IPS-18a (cell line): ENCODE measurements at regions not wholly inside any gene's neighbourhood (a gene's known extent, or its start where the extent isn't known, plus 50 kb on each side); places are given as distances from the start of the nearest gene placed in this dataset.
"Not testable (repeated sequence)": the region's sequence is repeated elsewhere in the genome, so short reads cannot be mapped to it uniquely, and the experiment has no call there.

Source experiments
- H3K27ac ChIP-seq: one replicate; pipeline ENCODE4 v1.5.1; 2013; ENCODE audit warnings: low read length
- H3K27me3 ChIP-seq: one replicate; pipeline ENCODE4 v1.6.1; 2013; ENCODE audit warnings: mild to moderate bottlenecking, low read length; ENCODE audit not compliant: control insufficient read depth, insufficient read depth
- H3K36me3 ChIP-seq: one replicate; pipeline ENCODE4 v1.6.1; 2013; ENCODE audit warnings: low read depth, low read length; ENCODE audit not compliant: control insufficient read depth
- H3K4me1 ChIP-seq: one replicate; pipeline ENCODE4 v1.6.1; 2013; ENCODE audit warnings: low read depth, low read length; ENCODE audit not compliant: control insufficient read depth
- H3K4me3 ChIP-seq: one replicate; pipeline ENCODE4 v1.5.1; 2013; ENCODE audit warnings: low read length
- H3K9ac ChIP-seq: one replicate; pipeline ENCODE4 v1.6.1; 2013; ENCODE audit warnings: mild to moderate bottlenecking, low read length, moderate library complexity
- H3K9me3 ChIP-seq: one replicate; pipeline ENCODE4 v1.6.1; 2013; ENCODE audit warnings: low read depth, low read length; ENCODE audit not compliant: control insufficient read depth

DNA sequence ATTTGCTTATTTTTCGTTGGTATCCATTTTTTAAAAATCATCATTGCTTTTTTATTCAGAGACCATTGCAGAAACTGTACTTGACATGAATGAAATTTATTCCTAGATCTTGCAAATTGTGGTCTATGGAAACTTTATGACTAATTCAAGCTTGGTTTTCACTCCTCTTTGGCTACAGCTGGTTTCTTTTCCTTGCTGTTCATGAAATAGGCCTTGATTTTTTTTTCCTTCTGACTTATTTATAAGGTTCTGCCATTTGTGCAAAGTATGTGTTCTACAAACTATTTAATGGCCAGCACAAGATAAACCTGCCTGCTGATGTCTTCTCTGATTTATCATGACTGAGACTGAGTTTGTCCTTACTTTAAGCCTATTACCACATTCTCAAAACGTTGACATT, 764.0 kb upstream of the SLITRK5 start:
- Histone ChIP-seq H3K27ac (no peak overlapping the region), H3K27me3 (no peaks in the 10 kb centered on the region), H3K36me3 (no peaks in the 10 kb centered on the region)

DNA sequence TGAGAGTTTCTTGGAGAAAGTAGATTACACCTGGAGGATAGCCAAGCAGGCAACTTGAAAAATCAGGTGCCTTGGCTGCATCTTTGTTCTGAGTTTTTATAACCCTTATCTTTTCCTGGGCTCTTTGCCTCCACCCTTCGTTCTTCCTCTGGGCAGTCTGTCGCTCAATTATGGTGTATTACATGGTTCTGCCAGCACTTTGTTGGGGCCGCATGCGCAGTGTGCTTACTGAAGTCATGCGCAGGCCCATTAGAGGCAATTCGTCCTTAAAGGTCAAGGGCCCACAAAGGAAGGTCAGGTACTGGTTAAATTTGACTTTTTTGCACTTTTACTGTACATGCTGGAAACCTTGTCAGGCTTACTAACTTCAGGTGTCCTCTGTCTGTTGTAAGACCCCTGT, 761.9 kb upstream of the SLITRK5 start:
- H3K27ac ChIP-seq: no peak overlapping the region

More for the DNA sequence above, 764.0 kb upstream of the SLITRK5 start:
- H3K4me1 ChIP-seq: peaks cover 11% of the 10 kb centered on the region
- H3K9me3 ChIP-seq: no peaks in the 10 kb centered on the region
- no peak overlapping the region for H3K9ac ChIP-seq
- no peak overlapping the region for H3K4me3 ChIP-seq

DNA sequence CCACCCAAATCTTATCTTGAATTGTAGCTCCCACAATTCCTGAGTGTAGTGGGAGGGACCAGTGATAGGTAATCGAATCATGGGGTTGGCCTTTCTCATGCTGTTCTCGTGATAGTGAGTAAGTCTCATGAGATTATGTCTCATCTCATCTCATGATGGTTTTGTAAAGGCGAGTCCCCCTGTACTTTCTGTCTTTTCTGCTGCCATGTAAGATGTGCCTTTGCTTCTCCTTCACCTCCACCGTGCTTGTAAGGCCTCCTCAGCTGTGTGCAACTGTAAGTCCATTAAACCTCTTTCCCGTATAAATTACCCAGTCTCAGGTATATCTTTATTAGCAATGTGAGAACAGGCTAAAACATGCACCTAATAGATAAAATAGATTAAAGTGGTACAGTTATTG, 756.4 kb upstream of the SLITRK5 start:
- Histone ChIP-seq H3K27ac (no peak overlapping the region), H3K9me3 (no peaks in the 10 kb centered on the region), H3K4me3 (no peak overlapping the region), H3K36me3 (no peaks in the 10 kb centered on the region), H3K9ac (no peak overlapping the region), H3K27me3 (no peaks in the 10 kb centered on the region), H3K4me1 (peaks cover 3% of the 10 kb centered on the region)

More for the DNA sequence above, 761.9 kb upstream of the SLITRK5 start:
- Histone ChIP-seq H3K27me3 (no peaks in the 10 kb centered on the region), H3K4me3 (no peak overlapping the region), H3K36me3 (no peaks in the 10 kb centered on the region), H3K9ac (no peak overlapping the region), H3K9me3 (no peaks in the 10 kb centered on the region), H3K4me1 (peaks cover 11% of the 10 kb centered on the region)

DNA sequence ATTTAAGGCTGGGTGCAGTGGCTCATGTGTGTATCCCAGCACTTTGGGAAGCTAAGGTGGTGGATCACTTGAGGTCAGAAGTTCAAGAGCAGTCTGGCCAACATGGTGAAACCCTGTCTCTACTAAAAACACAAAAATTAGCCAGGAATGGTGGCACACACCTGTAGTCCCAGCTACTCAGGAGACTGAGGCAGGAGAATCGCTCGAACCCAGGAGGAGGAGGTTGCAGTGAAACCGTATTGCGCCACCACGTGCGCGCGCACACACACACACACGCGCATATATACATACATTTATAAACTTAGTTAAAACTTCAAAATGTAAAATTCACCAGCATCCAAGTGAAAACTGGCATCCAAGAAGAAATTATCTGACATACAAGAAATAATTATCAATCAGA, 753.7 kb upstream of the SLITRK5 start:
- H3K27me3 ChIP-seq, H3K4me3 ChIP-seq, H3K9ac ChIP-seq: not testable (repeated sequence)

DNA sequence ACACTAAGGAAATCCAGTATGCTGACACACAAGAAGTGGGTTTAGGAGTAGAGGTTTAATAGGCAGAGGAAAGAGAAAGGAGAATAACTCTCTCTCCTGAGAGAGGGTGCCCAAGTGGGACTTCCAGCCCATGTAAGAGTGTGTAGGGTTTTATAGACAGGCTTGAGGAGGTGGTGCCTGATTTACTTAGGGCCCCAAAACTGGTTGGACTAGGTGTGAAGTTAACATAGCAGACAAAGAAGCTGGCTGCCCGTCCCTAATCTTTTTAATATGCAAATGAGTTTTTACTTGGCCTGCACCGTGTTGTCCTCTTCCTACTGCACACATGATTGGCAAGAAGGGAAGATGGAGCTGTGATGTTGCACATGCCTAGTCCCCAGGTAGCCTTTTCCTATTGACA, 752.5 kb upstream of the SLITRK5 start:
- no peaks in the 10 kb centered on the region for H3K27me3 ChIP-seq
- H3K36me3 ChIP-seq: no peaks in the 10 kb centered on the region
- no peaks in the 10 kb centered on the region for H3K9me3 ChIP-seq
- H3K27ac ChIP-seq: no peak overlapping the region
- no peak overlapping the region for H3K9ac ChIP-seq
- no peak overlapping the region for H3K4me3 ChIP-seq
- peaks cover 3% of the 10 kb centered on the region for H3K4me1 ChIP-seq

More for the DNA sequence above, 753.7 kb upstream of the SLITRK5 start:
- not testable (repeated sequence) for H3K36me3 ChIP-seq, H3K4me1 ChIP-seq, H3K9me3 ChIP-seq, H3K27ac ChIP-seq

DNA sequence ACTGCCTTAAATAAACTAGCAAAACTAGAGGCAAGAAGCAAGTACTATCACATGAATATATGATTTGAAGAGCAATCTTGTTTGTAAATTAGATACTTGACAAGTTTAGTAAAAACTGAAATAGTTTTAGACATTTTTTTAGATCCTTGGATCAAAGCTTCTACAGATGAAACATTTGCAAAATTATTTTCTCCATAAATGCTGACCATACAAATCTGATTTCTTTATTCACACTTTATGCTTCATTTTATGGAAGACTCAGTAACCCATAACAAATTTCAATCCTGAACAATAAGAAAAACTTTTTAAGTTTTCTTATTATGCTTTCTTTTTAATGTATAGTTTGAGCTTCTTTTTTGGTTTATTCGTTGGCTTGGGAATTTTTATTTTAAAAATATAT, 750.2 kb upstream of the SLITRK5 start:
- no peaks in the 10 kb centered on the region for H3K9me3 ChIP-seq
- H3K27me3 ChIP-seq: no peaks in the 10 kb centered on the region
- no peak overlapping the region for H3K4me3 ChIP-seq

DNA sequence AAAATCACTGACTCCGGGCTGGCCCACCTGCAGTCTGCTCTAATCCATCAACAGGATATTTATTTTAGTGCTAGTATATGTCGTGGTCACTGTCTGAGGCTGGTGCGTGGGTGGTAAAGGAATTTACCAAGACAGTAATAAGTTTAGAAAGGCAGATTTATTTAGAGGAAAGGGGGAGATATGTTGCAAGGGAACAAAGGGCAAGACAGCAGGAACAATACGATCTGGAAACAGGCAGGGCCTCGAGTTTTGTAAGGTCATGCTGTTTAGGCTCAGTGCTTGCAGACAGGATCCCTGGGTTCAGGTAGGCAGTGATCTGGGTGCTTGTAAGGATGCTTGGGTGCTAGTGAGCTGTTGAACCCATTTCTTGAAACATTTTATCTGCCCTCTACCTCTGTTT, 748.2 kb upstream of the SLITRK5 start:
- H3K9me3 ChIP-seq: no peaks in the 10 kb centered on the region
- H3K4me1 ChIP-seq: peaks cover 3% of the 10 kb centered on the region
- no peak overlapping the region for H3K4me3 ChIP-seq
- H3K9ac ChIP-seq: no peak overlapping the region
- no peak overlapping the region for H3K27ac ChIP-seq
- H3K36me3 ChIP-seq: no peaks in the 10 kb centered on the region
- H3K27me3 ChIP-seq: no peaks in the 10 kb centered on the region

More for the DNA sequence above, 750.2 kb upstream of the SLITRK5 start:
- Histone ChIP-seq H3K9ac (no peak overlapping the region), H3K36me3 (no peaks in the 10 kb centered on the region), H3K4me1 (peaks cover 3% of the 10 kb centered on the region), H3K27ac (no peak overlapping the region)

DNA sequence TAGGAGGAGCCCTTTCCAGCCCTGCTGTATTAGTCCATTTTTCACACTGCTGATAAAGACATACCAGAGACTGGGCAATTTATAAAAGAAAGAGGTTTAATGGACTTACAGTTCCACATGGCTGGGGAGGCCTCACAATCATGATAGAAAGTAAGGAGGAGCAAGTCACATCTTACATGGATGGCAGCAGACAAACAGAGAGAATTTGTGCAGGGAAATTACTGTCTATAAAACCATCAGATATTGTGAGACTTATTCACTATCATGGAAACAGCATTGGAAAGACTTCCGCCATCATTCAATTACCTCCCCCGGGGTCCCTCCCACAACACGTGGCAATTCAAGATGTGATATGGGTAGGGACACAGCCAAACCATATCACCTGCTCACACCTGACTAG, 744.3 kb upstream of the SLITRK5 start:
- H3K36me3 ChIP-seq, H3K4me1 ChIP-seq, H3K27ac ChIP-seq, H3K9ac ChIP-seq, H3K9me3 ChIP-seq, H3K4me3 ChIP-seq, H3K27me3 ChIP-seq: not testable (repeated sequence)

DNA sequence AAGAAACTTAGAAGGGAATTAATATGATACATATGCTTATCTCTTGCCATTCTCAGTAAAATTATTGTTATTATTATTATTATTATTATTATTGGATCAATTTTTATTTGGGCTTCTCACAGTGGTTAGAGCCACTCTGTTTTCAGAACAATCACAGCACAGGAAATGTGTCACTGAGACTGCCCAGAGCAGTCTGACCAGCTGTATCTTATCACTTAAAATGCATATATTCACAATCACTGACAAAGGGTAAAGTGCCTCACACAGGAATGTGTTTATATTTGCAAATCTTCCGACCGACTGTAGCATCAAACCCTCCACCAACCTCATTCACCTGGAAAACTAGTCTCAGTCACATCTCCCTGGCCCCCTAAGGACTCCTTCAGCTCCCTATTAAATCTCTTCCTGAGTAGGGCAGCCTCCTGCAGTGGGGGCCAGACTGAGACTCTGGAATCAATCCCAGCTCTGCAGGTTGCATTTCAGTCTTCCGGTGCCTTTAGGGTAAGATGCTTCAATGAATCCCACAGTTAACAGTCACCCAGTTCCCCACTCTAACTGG, 738.3 kb upstream of the SLITRK5 start:
- no peak overlapping the region for H3K4me3 ChIP-seq
- no peaks in the 10 kb centered on the region for H3K9me3 ChIP-seq
- no peak overlapping the region for H3K27ac ChIP-seq
- H3K36me3 ChIP-seq: no peaks in the 10 kb centered on the region
- no peak overlapping the region for H3K9ac ChIP-seq
- peaks cover 29% of the 10 kb centered on the region for H3K4me1 ChIP-seq
- no peaks in the 10 kb centered on the region for H3K27me3 ChIP-seq

DNA sequence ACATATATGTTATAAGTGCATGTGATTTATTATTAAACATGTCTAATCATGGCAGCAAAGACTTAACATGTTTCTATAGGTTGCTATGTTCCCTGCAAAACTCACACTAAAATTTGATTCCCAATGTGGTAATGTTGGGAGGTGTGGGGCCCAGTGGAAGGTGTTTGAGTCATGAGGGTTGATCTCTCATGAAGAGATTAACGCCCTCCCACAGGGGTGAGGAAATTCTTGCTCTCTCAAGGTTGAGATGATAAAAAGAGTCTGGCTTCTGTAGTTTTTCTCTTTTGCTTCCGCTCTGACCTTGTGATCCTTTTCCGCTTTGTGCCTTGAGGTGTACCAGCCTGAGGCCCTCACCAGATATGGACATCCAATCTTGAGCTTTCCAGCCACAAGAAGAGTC, 737.5 kb upstream of the SLITRK5 start:
- no peaks in the 10 kb centered on the region for H3K9me3 ChIP-seq
- no peaks in the 10 kb centered on the region for H3K36me3 ChIP-seq
- peaks cover 29% of the 10 kb centered on the region for H3K4me1 ChIP-seq
- peak overlapping the region; percentile 13 for H3K4me3 ChIP-seq
- no peak overlapping the region for H3K27ac ChIP-seq
- no peak overlapping the region for H3K9ac ChIP-seq
- H3K27me3 ChIP-seq: no peaks in the 10 kb centered on the region

DNA sequence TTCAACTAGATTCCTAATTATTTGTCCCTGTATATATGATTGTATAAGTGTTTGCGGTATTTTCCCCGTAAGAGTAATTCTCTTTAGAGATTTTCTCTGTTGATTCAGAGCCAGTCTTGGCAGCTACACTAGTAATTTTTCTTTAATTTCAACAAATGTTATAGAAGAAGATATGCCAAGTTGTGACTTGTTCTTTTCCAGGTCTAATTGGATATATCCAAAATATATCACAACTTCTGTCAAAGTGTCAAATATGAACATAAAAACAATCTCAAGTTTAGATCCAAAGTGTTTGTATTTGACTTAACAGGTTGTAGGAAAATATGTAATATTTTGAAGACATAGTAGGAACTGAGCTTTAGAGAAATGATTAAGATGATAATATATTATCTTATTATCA, 733.9 kb upstream of the SLITRK5 start:
- no peaks in the 10 kb centered on the region for H3K9me3 ChIP-seq
- H3K4me1 ChIP-seq: peaks cover 19% of the 10 kb centered on the region
- no peaks in the 10 kb centered on the region for H3K36me3 ChIP-seq
- H3K9ac ChIP-seq: no peak overlapping the region
- no peaks in the 10 kb centered on the region for H3K27me3 ChIP-seq
- no peak overlapping the region for H3K4me3 ChIP-seq
- H3K27ac ChIP-seq: no peak overlapping the region

DNA sequence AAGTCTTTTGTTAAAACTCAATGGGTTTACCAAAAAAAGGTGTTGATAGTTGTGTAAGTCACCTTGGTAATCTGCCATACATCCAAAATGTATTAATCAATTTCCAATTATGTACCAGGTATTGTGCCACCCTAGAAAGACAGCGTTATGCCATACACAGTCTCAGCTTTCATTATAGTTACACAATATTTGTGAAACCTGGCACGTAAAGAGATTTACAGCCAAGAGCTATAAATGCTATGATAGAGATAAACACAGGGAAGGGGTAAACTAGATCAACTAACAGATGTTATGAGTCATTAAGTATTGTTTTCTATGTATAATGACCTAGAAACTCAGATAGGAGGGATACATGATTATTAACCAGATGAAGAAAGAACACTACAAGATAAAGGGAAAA, 725.6 kb upstream of the SLITRK5 start:
- no peak overlapping the region for H3K27ac ChIP-seq
- H3K9me3 ChIP-seq: no peaks in the 10 kb centered on the region
- no peaks in the 10 kb centered on the region for H3K4me1 ChIP-seq
- H3K27me3 ChIP-seq: no peaks in the 10 kb centered on the region
- no peaks in the 10 kb centered on the region for H3K36me3 ChIP-seq
- no peak overlapping the region for H3K4me3 ChIP-seq
- no peak overlapping the region for H3K9ac ChIP-seq
